ENCODE measurements at regions not wholly inside any gene's neighbourhood (a gene's known extent, or its start where the extent isn't known, plus 50 kb on each side); places are given as distances from the start of the nearest gene placed in this dataset.

DNA sequence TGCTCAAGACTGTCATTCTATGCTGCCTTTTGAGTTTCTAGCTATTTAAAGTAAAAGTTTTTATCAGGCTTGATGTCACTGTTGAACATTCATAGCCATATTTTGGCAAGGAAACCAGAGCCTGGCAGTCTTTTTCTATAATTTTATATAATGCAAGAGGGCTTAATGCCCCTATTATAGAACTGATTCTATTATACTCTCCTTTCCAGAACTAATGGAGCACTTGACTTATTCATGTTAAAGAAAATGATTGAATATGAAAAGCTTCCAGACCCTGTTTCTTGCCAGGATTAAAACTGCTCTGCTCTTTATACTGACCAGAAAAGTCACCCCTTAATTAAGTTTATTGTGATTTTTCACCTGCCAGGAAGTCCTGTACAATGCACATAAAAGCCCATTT, 337.6 kb upstream of the CHRM2 start:
- Mint-ChIP-seq H3K4me1 (peaks cover 0 to 3% of the 10 kb centered on the region in 2 experiments; a peak in 2 of 4 replicates), H3K36me3 (ENCODE audit: insufficient read depth in 1 of 3, low read depth in 3 of 3) (peaks cover 0 to 5% (median 3%) of the 10 kb centered on the region in 3 experiments; a peak in 3 of 7 replicates), H3K27ac (no peak overlapping the region), H3K27me3 (ENCODE audit: low read depth) (no peaks in the 10 kb centered on the region), H3K4me3 (no peak overlapping the region), H3K9me3 (peaks cover 0 to 3% of the 10 kb centered on the region in 2 experiments; a peak in 2 of 5 replicates)
- Histone ChIP-seq H3K9ac (ENCODE audit: extremely low read depth, insufficient read length, low read length) (no peak overlapping the region), H3K56ac (ENCODE audit: insufficient read length, low read depth, low read length) (no peak overlapping the region), H2BK15ac (ENCODE audit: low read depth, low read length) (no peak overlapping the region), H3K9me3 (ENCODE audit: control insufficient read depth, low read depth, low read length) (no peaks in the 10 kb centered on the region), H3K4me2 (ENCODE audit: insufficient read depth, insufficient read length, low read length) (no peak overlapping the region), H3K14ac (ENCODE audit: insufficient read depth, low read length) (no peak overlapping the region), H2BK5ac (ENCODE audit: insufficient read length, low read length) (no peak overlapping the region), H3K4ac (ENCODE audit: low read depth, low read length) (no peak overlapping the region), H3K79me2 (ENCODE audit: insufficient read depth, low read length) (no peaks in the 10 kb centered on the region), H3K23ac (ENCODE audit: insufficient read length, low read depth, low read length) (no peak overlapping the region), H2AFZ (ENCODE audit: low read length) (no peak overlapping the region), H2AK5ac (ENCODE audit: insufficient read length, low read length) (no peak overlapping the region), H4K8ac (replicated peaks; ENCODE audit: insufficient read length, low read depth, low read length) (no peak overlapping the region), H4K20me1 (ENCODE audit: control insufficient read depth, insufficient read depth, insufficient read length) (no peaks in the 10 kb centered on the region), H3K79me1 (ENCODE audit: insufficient read depth, low read depth, low read length, poor library complexity, severe bottlenecking) (no peaks in the 10 kb centered on the region), H3K18ac (ENCODE audit: insufficient read length, low read depth, low read length) (no peak overlapping the region), H4K5ac (ENCODE audit: insufficient read length, low read depth, low read length) (no peak overlapping the region), H3K27ac (ENCODE audit: insufficient read length, low read depth, low read length) (no peak overlapping the region), H4K91ac (ENCODE audit: insufficient read length, low read depth, low read length) (no peak overlapping the region), H2BK20ac (ENCODE audit: low read depth, low read length, poor library complexity, severe bottlenecking) (no peak overlapping the region), H3K23me2 (ENCODE audit: insufficient read length, low read depth, low read length, poor library complexity, severe bottlenecking) (no peaks in the 10 kb centered on the region), H3K27me3 (ENCODE audit: insufficient read depth, low read length) (no peaks in the 10 kb centered on the region), H2BK12ac (ENCODE audit: insufficient read length, low read depth, low read length) (no peak overlapping the region), H3K4me1 (ENCODE audit: insufficient read depth, low read length) (no peaks in the 10 kb centered on the region), H3T11ph (ENCODE audit: low read length) (no peak overlapping the region), H2BK120ac (ENCODE audit: low read depth, low read length, poor library complexity, severe bottlenecking) (no peak overlapping the region)
- DNase-seq = no peak
- TF ChIP-seq, protein P1, sequence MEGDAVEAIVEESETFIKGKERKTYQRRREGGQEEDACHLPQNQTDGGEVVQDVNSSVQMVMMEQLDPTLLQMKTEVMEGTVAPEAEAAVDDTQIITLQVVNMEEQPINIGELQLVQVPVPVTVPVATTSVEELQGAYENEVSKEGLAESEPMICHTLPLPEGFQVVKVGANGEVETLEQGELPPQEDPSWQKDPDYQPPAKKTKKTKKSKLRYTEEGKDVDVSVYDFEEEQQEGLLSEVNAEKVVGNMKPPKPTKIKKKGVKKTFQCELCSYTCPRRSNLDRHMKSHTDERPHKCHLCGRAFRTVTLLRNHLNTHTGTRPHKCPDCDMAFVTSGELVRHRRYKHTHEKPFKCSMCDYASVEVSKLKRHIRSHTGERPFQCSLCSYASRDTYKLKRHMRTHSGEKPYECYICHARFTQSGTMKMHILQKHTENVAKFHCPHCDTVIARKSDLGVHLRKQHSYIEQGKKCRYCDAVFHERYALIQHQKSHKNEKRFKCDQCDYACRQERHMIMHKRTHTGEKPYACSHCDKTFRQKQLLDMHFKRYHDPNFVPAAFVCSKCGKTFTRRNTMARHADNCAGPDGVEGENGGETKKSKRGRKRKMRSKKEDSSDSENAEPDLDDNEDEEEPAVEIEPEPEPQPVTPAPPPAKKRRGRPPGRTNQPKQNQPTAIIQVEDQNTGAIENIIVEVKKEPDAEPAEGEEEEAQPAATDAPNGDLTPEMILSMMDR (conservative IDR thresholded peaks at IDR 0.05) = no peak
